Hepatic stellate cell (primary cell): ENCODE measurements at regions not wholly inside any gene's neighbourhood (a gene's known extent, or its start where the extent isn't known, plus 50 kb on each side); places are given as distances from the start of the nearest gene placed in this dataset.

Source experiments
- DNase-seq: peaks from one replicate; pipeline ENCODE4 v3.0.0; 2011; ENCODE audit warnings: low spot score

DNA sequence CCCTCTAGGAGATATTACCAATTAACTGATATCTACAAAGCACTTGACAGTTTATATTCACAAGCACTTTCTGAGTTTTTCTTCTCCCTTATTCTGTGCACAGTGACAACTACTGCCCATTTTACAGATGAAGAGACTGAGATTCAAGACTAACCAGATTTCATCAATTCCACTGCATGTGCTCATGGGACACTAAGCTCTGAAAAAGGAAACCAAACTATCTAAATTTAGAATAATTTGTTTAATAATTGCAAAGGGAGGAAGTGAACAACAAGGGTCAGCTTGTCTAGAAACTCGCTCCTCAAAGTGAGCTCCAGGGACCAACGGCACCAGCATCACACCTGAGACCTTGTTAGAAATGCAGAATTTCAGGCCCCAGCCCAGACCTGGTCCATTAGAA lies 50.8 kb upstream of the MYLIP start:
- DNase-seq: no peak

DNA sequence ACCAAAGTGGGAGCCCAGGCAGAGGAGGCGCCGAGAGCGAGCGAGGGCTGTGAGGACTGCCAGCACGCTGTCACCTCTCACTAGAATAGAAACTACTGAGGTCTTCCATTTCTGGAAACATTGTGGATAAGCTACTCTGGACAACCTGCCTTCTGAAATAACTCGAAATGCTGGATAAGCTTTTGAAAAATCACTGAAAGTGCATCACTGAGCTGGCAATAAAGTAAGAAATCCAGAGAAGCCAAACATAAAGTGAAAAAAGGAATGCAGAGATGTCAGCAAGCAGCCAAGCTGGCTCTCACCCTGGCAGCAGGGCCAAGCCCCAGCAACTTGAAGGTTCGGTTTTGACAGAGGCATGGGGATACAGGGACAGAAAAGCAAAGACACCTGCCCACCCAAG lies 59.2 kb upstream of the MYLIP start:
- DNase-seq: no peak

DNA sequence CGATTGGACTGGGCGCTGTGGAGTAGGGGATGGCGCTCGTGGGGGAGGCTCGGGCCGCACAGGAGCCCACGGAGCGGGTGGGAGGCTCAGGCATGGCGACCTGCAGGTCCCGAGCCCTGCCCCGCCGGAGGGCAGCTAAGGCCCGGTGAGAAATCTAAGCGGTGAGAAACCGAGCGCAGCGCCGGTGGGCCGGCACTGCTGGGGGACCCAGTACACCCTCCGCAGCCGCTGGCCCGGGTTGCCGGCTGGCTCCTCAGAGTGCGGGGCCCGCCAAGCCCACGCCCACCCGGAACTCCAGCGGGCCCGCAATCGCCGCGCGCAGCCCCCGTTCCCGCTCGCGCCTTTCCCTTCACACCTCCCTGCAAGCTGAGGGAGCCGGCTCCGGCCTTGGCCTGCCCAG lies 59.7 kb upstream of the MYLIP start:
- no peak for DNase-seq

DNA sequence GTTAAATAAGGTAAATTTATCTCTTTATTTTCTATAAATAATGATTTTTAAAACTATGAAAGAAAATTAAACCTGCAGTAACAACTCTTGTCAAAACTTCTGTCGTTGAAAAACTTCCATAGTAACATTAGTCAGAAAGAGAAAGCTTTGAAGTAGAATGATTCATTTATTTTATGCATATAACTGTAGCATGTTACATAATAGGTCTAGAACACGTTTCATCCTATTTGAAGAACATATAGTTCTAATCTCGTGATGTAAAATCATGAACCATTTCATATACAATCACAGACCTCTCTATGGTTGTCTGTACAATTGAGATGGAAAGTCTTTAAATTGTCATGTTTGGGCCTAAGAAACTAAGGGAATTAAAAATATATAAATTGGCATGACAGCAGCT lies 61.3 kb upstream of the MYLIP start:
- no peak for DNase-seq

DNA sequence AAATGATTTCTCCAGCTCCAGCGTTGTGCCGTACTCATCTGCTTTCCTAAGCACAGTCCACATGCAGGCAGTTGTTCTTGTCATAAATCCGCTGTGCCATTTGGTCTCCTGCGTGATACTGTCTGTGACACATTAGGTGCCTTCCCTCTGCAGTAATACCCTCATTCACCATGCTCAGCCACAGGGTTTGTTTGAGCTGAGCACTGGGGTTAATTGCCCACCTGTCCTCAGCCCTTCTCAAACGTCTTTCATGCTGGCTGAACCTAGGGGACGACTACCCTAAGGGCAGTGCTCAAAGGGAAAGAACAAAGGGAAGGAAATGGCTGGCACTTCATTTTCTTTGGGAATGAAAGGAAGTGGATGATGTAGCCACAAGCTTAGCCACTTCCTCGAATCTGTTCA lies 64.2 kb upstream of the MYLIP start:
- no peak for DNase-seq

GRCh38 chr6:16063580-16063979 lies 65.3 kb upstream of the MYLIP start:
- no peak for DNase-seq

GRCh38 chr6:16061818-16062217 lies 67.1 kb upstream of the MYLIP start:
- no peak for DNase-seq

- no peak for DNase-seq
Observed at GRCh38 chr6:16060039-16060438, 68.8 kb upstream of the MYLIP start.

DNA sequence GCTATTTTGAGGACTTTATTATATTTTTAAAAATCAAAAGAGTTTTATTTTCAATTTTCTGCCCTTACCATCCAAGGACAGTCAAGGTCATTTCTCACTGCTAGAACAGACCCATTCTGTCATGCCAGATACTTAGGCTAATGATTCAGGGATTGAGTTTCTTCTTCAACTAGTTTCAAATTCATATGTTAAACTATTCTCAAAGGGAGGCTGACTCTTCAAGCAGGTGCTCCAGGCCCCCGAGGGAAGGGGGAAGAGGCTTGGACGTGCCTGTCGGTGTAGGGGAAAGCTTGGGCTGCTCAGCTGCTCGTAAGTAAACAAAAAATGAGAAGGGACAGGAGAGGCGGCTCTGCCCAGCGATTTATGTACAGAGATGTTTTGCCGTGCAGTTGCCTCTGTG lies 69.4 kb upstream of the MYLIP start:
- no peak for DNase-seq

- DNase-seq: no peak
Observed at GRCh38 chr6:16058929-16059345, 69.9 kb upstream of the MYLIP start.

DNA sequence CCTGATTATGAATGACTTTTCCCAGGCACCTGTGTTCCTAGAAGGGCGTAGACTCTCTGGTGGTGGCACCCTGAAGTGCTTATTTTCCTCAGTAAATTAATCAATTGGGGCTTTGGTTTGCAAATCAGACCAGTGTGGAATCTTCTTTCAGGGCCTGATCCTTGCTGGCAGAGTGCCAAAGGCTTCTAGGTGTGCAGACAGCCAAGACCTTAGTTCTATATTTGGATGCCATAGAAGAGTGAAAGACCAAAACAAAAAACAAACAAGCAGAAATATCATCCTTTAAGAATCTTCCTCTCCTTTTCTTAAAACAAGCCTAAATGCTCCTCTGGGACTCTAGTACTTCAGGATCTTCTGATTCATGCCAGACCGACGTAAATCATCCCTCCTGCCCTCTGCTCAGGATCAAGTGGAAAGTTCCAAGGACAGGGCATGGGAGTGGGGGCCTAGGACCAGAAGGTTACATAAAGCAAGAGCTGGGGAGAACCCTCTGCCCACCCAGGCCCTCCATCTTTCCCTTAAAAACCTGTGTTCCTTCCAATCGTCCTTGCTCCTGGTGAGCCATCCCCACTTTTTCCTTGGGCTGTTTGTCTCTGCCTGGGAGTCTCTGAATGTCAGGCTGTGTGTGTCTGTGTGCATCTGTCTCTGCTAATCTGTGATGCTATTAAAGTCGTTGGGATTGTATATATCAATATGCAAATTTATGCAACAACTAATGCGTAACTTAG lies 70.5 kb upstream of the MYLIP start:
- no peak for DNase-seq

- no peak for DNase-seq
Observed at GRCh38 chr6:16057446-16057845, 71.4 kb upstream of the MYLIP start.

DNA sequence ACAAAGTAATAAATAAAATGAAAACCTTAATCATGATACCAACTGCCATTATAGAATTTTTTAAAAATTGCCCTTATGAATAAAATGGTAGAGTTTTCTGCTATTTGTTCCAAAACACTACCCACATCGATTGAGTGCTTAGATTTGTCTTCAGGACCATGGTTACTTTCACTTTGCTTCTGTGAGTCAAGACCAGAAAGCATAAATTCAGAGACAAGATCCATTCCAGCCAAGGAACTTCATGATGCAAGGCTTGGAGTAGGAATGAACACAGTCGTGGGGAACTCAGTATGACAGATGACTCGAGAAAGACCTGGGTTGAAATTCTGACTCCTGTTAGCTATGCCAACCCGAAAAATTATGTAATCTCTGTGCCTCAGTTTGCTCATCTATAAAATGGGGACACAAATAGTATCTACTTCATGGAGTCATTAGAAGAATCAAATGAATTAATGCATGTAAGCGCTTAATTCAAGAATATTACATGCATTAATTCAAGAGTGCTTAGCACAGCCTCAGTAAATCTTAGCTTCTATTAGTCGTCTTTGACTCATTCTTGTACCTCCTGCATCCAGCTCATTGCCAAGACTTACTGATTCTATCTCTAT lies 72.5 kb upstream of the MYLIP start:
- no peak for DNase-seq

- DNase-seq: no peak
Observed at GRCh38 chr6:16055852-16056251, 73.0 kb upstream of the MYLIP start.

GRCh38 chr6:16049168-16049567 lies 79.7 kb upstream of the MYLIP start:
- no peak for DNase-seq

- no peak for DNase-seq
Observed at GRCh38 chr6:16048221-16048620, 80.7 kb upstream of the MYLIP start.

DNA sequence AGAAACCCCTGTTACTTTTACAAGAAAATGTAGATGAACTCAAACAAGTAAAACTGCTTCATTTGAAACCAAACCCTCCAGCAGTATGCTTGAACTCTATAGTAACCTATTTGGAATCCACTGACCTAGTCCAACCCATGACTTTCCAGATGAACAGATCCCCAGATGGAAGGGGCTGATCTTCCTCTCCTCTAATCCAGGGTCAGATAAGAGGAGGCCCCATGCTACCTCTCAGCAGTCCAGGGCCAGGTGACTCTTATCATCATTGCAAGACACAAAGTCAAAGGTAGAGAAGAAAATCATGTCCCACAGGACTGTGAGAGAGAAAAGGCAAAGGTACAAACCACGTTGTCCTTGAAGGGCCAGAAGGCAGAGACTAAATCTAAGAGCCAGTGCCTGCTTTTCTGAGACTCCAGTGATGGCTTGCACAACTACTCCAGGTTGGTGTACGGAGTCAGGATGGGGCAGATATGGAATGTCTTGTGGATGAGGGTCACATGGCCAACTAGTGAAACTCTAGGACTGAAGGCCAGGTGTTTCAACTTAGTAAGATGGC lies 81.4 kb upstream of the MYLIP start:
- no peak for DNase-seq

DNA sequence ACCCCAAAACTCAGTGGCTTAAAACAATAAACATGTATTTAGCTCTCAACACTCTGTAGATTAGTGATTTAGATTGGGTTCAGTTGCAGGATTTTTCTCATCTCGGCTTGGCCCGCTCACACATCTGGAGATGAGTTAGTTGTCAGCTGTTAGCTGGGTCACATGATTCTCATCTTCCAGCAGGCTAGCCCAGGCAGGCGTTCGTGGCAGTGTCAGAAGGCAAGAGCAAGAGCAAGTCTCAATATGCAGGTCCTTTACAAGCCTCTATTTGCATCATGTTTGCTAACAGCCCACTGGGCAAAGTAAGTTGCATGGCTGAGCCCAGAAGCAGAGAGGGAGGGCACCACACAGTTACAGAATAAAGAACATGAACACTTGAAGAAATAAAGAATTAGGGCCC lies 83.6 kb upstream of the MYLIP start:
- no peak for DNase-seq

- no peak for DNase-seq
Observed at GRCh38 chr6:16044211-16044643, 84.7 kb upstream of the MYLIP start.

DNA sequence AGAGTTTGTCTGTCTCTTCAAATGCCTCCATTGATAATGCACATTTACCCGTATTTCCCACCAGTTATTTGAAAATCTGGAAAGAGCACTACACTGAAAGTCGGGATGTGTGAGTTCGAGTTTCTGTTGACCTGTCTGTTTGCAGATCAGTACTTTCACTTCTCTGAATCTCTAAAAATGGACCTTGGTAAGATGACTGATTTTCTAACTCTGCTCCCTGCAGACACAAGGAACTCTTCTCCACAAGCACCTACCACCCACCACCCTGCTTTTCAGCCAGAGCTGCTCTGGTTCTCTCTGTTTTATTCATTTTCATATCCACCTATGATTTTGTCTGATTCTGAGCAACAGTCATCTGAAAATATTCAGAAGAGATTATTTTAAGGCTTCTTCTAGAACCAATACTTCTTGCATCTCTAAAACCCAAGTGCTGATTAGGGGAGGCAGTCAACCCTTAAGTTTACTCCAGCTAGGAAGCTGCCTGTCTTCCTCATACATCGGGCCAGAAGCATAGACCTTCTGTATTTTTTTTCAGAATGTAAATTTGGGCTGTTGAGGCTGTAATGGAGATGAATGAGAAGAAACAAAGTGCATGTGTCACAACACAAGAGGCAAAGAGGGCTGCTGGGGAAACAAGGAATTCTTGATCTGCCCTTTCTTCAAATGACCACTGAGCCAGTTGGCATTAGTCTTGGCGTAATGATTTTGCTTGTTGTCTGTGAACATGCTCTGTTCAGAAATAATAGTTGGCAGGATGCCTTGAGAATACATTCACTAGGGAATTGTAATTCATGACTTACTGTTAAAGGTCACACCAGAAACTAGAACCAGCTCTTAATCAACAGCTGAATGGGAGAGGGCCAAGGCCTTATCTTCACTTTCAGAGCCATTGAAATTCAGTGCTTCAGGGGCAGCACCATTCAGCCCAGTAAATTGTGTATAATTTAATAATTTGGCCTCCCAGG lies 85.4 kb upstream of the MYLIP start:
- DNase-seq: no peak

DNA sequence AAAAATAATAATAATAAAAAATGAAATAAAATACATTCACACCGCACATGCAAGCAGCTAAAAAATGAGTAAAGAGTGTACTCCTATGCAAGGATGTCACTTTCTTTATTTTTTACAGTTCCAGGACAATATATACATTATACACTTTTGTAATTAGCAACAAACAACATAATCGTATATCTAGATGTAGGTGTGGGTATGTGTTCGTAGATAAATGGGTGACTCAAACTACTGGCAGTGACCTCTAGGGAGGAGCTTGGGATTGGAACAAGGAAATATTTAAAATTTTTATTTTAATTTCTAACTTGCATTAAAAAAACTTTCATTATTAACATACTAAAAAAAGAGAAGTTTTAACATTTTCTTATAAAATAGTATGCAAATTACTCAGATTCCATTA lies 86.1 kb upstream of the MYLIP start:
- DNase-seq: no peak

- no peak for DNase-seq
Observed at GRCh38 chr6:16041327-16041726, 87.6 kb upstream of the MYLIP start.

DNA sequence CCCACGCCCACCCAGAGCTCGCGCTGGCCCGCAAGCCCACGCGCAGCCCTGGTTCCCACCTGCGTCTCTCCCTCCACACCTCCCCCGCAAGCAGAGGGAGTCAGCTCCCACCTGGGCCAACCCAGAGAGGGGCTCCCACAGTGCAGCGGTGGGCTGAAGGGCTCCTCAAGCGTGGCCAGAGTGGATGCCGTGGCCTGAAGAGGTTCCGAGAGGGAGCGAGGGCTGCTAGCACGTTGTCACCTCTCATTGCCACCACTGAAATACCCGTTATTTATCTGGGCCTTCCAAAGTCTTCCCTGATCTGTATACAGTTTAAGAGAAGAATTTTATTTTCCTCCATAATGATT lies 88.3 kb upstream of the MYLIP start:
- DNase-seq: no peak
